Myocyte (in vitro differentiated cells): ENCODE measurements at regions not wholly inside any gene's neighbourhood (a gene's known extent, or its start where the extent isn't known, plus 50 kb on each side); places are given as distances from the start of the nearest gene placed in this dataset.
"Not testable (repeated sequence)": the region's sequence is repeated elsewhere in the genome, so short reads cannot be mapped to it uniquely, and the experiment has no call there.

Experiments
- DNase-seq: peaks from one replicate; pipeline ENCODE4 v3.0.0-alpha.2; 2012; ENCODE audit warnings: low read depth

GRCh38 chr20:6341491-6341890, 218.7 kb upstream of the FERMT1 start:
- no peak for DNase-seq

- DNase-seq, result no peak
Measured at GRCh38 chr20:6339176-6339575, 216.3 kb upstream of the FERMT1 start.

GRCh38 chr20:6333110-6333509, 210.3 kb upstream of the FERMT1 start:
- no peak for DNase-seq

GRCh38 chr20:6321235-6321634, 198.4 kb upstream of the FERMT1 start:
- DNase-seq, result not testable (repeated sequence)

- no peak for DNase-seq
Measured at GRCh38 chr20:6311841-6312655, 189.2 kb upstream of the FERMT1 start.

GRCh38 chr20:6311097-6311496, 188.3 kb upstream of the FERMT1 start:
- DNase-seq, result no peak

GRCh38 chr20:6305536-6305935, 182.7 kb upstream of the FERMT1 start:
- no peak for DNase-seq

- DNase-seq, result no peak
Measured at GRCh38 chr20:6302041-6302440, 179.2 kb upstream of the FERMT1 start.

- no peak for DNase-seq
Measured at GRCh38 chr20:6299456-6299855, 176.6 kb upstream of the FERMT1 start.

- DNase-seq, result no peak
Measured at GRCh38 chr20:6298049-6298448, 175.2 kb upstream of the FERMT1 start.

GRCh38 chr20:6295867-6296256, 173.0 kb upstream of the FERMT1 start:
- no peak for DNase-seq

- no peak for DNase-seq
Measured at GRCh38 chr20:6295127-6295866, 172.5 kb upstream of the FERMT1 start.

GRCh38 chr20:6287471-6287870, 164.6 kb upstream of the FERMT1 start:
- DNase-seq, result no peak

- DNase-seq, result no peak
Measured at GRCh38 chr20:6282642-6283041, 159.8 kb upstream of the FERMT1 start.

GRCh38 chr20:6277661-6278240, 154.9 kb upstream of the FERMT1 start:
- no peak for DNase-seq

GRCh38 chr20:6270404-6270803, 147.6 kb upstream of the FERMT1 start:
- not testable (repeated sequence) for DNase-seq

- no peak for DNase-seq
Measured at GRCh38 chr20:6269168-6269873, 146.5 kb upstream of the FERMT1 start.

GRCh38 chr20:6265204-6265904, 142.5 kb upstream of the FERMT1 start:
- DNase-seq, result peak; percentile 12

- DNase-seq, result no peak
Measured at GRCh38 chr20:6253396-6253795, 130.6 kb upstream of the FERMT1 start.

GRCh38 chr20:6245436-6245835, 122.6 kb upstream of the FERMT1 start:
- DNase-seq, result no peak

GRCh38 chr20:6241591-6241990, 118.8 kb upstream of the FERMT1 start:
- no peak for DNase-seq
